ENCODE measurements at regions not wholly inside any gene's neighbourhood (a gene's known extent, or its start where the extent isn't known, plus 50 kb on each side); places are given as distances from the start of the nearest gene placed in this dataset.
A peak's percentile ranks its signal among the peaks of the same experiment; 100 is the strongest.

GRCh38 chr21:41076064-41076463, 91.9 kb upstream of the BACE2 start:
- Histone ChIP-seq H3K36me3 (replicated peaks in 1 of 2; ENCODE audit: control insufficient read depth in 1 of 2, insufficient read depth in 2 of 2, low read length in 2 of 2) (no peaks in the 10 kb centered on the region), H3K4me2 (replicated peaks; ENCODE audit: extremely low read depth, low read length, poor library complexity, severe bottlenecking) (no peak overlapping the region), H3K27me3 (ENCODE audit: control insufficient read depth in 2 of 2, insufficient read depth in 2 of 2, low read length in 2 of 2) (no peaks in the 10 kb centered on the region), H3K9me3 (replicated peaks in 1 of 2; ENCODE audit: control insufficient read depth in 1 of 2, insufficient read depth in 1 of 2, low read length in 2 of 2) (no peaks in the 10 kb centered on the region), H4K20me1 (ENCODE audit: insufficient read depth, low read length) (no peaks in the 10 kb centered on the region), H3K9ac (ENCODE audit: insufficient read depth, low read length, poor library complexity, severe bottlenecking) (no peak overlapping the region), H3K4me3 (replicated peaks in 1 of 3; ENCODE audit: low read depth in 2 of 3, low read length in 3 of 3) (no peak overlapping the region), H2AFZ (ENCODE audit: insufficient read depth, low read depth, low read length, poor library complexity, severe bottlenecking) (no peak overlapping the region), H3K79me2 (ENCODE audit: insufficient read depth, low read length) (no peaks in the 10 kb centered on the region), H3K27ac (ENCODE audit: low read depth in 1 of 2, low read length in 2 of 2) (no peak overlapping the region), H3K4me1 (ENCODE audit: control insufficient read depth in 1 of 2, insufficient read depth in 2 of 2, low read length in 2 of 2) (no peaks in the 10 kb centered on the region)
- intact Hi-C loops (cut with micrococcal nuclease) = no loop called here
- no peak for DNase-seq
- H3K27me3 Mint-ChIP-seq (ENCODE audit: low read depth in 3 of 3) = peaks cover 0 to 7% (median 1%) of the 10 kb centered on the region in 3 donors
- H3K27ac Mint-ChIP-seq = peak overlapping the region in 1 of 7 donors; percentile 50
- no peak for TF ChIP-seq CTCF (IDR thresholded peaks at IDR 0.05)
- H3K4me1 Mint-ChIP-seq = no peaks in the 10 kb centered on the region
- no peaks in the 10 kb centered on the region for H3K36me3 Mint-ChIP-seq
- H3K9me3 Mint-ChIP-seq = peaks cover 0 to 6% (median 0%) of the 10 kb centered on the region in 7 donors
- no peak overlapping the region for H3K4me3 Mint-ChIP-seq
- 97% methylated on average over 15 of the region's 16 CpGs for WGBS (ENCODE audit: insufficient coverage)

- Mint-ChIP-seq H3K36me3 (no peaks in the 10 kb centered on the region), H3K27me3 (ENCODE audit: low read depth in 3 of 3) (peaks cover 0 to 4% (median 0%) of the 10 kb centered on the region in 3 donors), H3K4me1 (no peaks in the 10 kb centered on the region), H3K27ac (no peak overlapping the region), H3K4me3 (no peak overlapping the region), H3K9me3 (peaks cover 0 to 10% (median 2%) of the 10 kb centered on the region in 7 donors)
- Histone ChIP-seq H2AFZ (ENCODE audit: insufficient read depth, low read depth, low read length, poor library complexity, severe bottlenecking) (no peak overlapping the region), H3K9me3 (replicated peaks in 1 of 2; ENCODE audit: control insufficient read depth in 1 of 2, insufficient read depth in 1 of 2, low read length in 2 of 2) (no peaks in the 10 kb centered on the region), H3K4me2 (replicated peaks; ENCODE audit: extremely low read depth, low read length, poor library complexity, severe bottlenecking) (no peak overlapping the region), H3K79me2 (ENCODE audit: insufficient read depth, low read length) (no peaks in the 10 kb centered on the region), H3K27ac (ENCODE audit: low read depth in 1 of 2, low read length in 2 of 2) (no peak overlapping the region), H3K27me3 (ENCODE audit: control insufficient read depth in 2 of 2, insufficient read depth in 2 of 2, low read length in 2 of 2) (no peaks in the 10 kb centered on the region), H3K4me1 (ENCODE audit: control insufficient read depth in 1 of 2, insufficient read depth in 2 of 2, low read length in 2 of 2) (no peaks in the 10 kb centered on the region), H3K36me3 (replicated peaks in 1 of 2; ENCODE audit: control insufficient read depth in 1 of 2, insufficient read depth in 2 of 2, low read length in 2 of 2) (no peaks in the 10 kb centered on the region), H3K9ac (ENCODE audit: insufficient read depth, low read length, poor library complexity, severe bottlenecking) (no peak overlapping the region), H4K20me1 (ENCODE audit: insufficient read depth, low read length) (no peaks in the 10 kb centered on the region), H3K4me3 (replicated peaks in 1 of 3; ENCODE audit: low read depth in 2 of 3, low read length in 3 of 3) (no peak overlapping the region)
- intact Hi-C loops (cut with micrococcal nuclease) = no loop called here
- no peak for DNase-seq
- no peak for TF ChIP-seq CTCF (IDR thresholded peaks at IDR 0.05)
- no CpG with 5 or more reads among the region's 1 CpG for WGBS (ENCODE audit: insufficient coverage)
Observed at GRCh38 chr21:41079159-41079558, 88.8 kb upstream of the BACE2 start.
